GM12891 (cell line): ENCODE measurements at regions not wholly inside any gene's neighbourhood (a gene's known extent, or its start where the extent isn't known, plus 50 kb on each side); places are given as distances from the start of the nearest gene placed in this dataset.

Experiments used
- DNase-seq: peaks from one replicate; pipeline ENCODE4 v3.0.0; 2011; ENCODE audit warnings: low spot score; ENCODE audit not compliant: insufficient read length
- FAIRE-seq: peaks from 2 replicates; lab custom pipeline; 2011; peaks lifted over from hg19 to GRCh38; lab: Jason Lieb, UNC
- PAX5 ChIP-seq: IDR thresholded peaks from 2 replicates; pipeline ENCODE4 v1.6.1; 2011; ENCODE audit warnings: low read length, moderate library complexity, mild to moderate bottlenecking; ENCODE audit not compliant: insufficient read depth, severe bottlenecking
- POLR2A ChIP-seq: IDR thresholded peaks from 2 replicates; pipeline ENCODE4 v1.6.1; 2011; ENCODE audit warnings: low read depth, low read length, control low read depth
- POLR2AphosphoS5 ChIP-seq: IDR thresholded peaks from 2 replicates; pipeline ENCODE4 v1.6.1; 2011; ENCODE audit warnings: low read depth, low read length, control low read depth
- POU2F2 ChIP-seq: IDR thresholded peaks from 2 replicates; pipeline ENCODE4 v1.6.1; 2011; ENCODE audit warnings: low read depth, mild to moderate bottlenecking, control low read depth, low read length, moderate library complexity
- SPI1 ChIP-seq: IDR thresholded peaks from 2 replicates; pipeline ENCODE4 v1.6.1; 2011; ENCODE audit warnings: low read depth, low read length, control low read depth
- TAF1 ChIP-seq: IDR thresholded peaks from 2 replicates; pipeline ENCODE4 v1.6.1; 2011; ENCODE audit warnings: low read depth, low read length, control low read depth

DNA sequence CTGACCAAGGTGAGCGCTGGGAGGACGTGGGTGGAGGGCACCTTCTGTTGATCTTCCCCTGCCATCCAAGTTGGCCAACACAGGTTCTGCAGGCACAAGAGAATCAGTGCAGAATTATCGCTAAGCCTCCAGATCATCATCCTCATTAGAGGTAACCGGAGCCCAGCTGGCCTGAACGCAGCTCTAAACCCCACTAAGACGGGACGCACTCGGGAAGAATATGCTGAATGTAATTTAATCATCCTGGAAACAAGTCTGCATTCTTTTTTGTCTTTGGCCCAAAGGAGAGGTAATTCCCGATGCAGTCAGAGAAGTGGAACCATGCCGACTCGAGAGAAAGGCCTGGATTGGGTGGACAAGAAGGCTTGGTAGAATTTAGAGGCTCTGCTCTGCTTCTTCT is 111.0 kb upstream of the GSC start:
- DNase-seq = no peak
- no peak for TF ChIP-seq POU2F2
- TF ChIP-seq PAX5 = no peak
- no peak for TF ChIP-seq SPI1
- TF ChIP-seq POLR2AphosphoS5 = no peak
- no peak for TF ChIP-seq TAF1
- no peak for TF ChIP-seq POLR2A
- FAIRE-seq = no peak

DNA sequence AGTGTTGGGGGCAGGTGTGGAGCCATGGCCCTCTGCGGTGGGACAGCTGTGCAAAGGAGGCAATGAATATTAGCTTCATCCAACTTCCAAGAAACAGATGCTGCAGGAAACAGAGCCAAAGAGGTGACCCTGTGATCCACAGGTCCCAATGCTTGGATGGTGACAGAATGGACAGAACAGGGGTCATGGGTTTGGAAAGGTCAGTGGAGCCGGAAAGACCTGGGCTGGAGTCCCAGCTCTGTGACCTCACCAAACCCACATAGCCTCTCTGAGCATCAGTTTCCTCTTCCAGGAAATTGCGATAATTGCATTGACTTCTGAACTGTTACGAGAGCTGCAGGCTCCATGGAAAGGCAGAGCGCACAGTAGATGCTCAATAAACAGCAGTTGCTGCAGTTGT is 110.2 kb upstream of the GSC start:
- no peak for TF ChIP-seq PAX5
- TF ChIP-seq POLR2AphosphoS5 = no peak
- TF ChIP-seq POLR2A = no peak
- no peak for TF ChIP-seq POU2F2
- no peak for TF ChIP-seq TAF1
- TF ChIP-seq SPI1 = no peak
- DNase-seq (no peak), FAIRE-seq (no peak)

DNA sequence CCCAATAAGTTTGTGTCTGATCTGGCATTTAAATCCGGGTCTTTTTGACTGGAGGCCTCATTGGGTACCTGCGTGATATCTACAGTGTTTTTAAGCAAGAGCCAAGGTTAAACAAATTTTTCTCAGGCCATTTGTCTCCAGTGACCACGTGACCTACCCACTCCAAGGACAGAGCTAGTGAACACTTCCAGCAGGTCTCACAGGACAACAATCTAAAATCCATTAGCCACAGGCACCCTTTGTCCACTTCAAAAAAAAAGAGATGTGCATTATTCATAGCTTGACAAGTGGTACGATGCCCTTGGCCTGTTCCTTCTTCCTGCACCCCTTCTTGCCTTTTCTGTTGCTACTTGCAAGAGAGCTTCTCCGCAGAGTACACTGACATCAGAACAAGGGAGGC is 109.6 kb upstream of the GSC start:
- FAIRE-seq = no peak
- no peak for DNase-seq
- no peak for TF ChIP-seq SPI1
- no peak for TF ChIP-seq POLR2A
- no peak for TF ChIP-seq POU2F2
- TF ChIP-seq PAX5 = no peak
- TF ChIP-seq TAF1 = no peak
- TF ChIP-seq POLR2AphosphoS5 = no peak

DNA sequence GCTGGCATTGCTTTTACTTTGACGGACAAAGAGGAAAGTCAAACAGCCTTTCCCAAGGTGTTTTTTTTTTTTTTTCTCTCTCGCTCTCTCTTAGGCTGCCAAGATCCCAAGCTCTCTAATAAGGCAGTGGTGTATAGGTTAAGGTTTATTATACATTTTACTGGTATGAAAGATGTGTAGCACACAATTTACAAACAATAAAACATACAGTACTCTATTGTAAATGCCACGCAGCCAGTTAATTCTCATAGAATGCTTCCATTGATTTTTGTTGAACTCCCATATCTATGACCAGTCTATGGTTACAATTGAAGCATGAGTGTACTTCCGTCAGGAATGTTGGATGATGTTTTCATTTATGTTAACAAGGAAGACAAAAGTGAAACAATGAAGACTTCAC is 106.4 kb upstream of the GSC start:
- TF ChIP-seq POU2F2 (no peak), PAX5 (no peak)
- no peak for DNase-seq

DNA sequence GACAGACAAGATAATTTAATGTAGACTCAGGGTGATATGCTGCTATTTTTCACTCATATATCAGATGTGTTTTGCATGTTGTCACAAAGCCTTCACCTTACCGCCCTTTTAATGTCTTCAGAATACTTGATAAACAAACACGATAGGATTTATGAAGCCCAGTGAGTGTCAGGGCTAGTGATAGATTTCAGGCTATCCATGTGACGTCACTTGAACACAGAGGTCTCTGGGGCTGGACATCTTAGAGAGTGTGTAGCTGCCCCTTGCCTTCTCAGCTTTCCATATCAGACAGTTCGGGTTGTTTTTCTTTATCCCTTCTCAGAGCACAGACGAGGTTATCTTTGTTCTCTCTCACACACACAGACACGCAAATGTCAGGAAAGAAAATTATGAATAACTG is 105.3 kb upstream of the GSC start:
- no peak for TF ChIP-seq POU2F2
- no peak for TF ChIP-seq TAF1
- TF ChIP-seq SPI1 = no peak
- TF ChIP-seq PAX5 = no peak
- TF ChIP-seq POLR2A = no peak
- TF ChIP-seq POLR2AphosphoS5 = no peak
- FAIRE-seq = no peak
- no peak for DNase-seq

More for the DNA sequence above, 106.4 kb upstream of the GSC start:
- FAIRE-seq = no peak

DNA sequence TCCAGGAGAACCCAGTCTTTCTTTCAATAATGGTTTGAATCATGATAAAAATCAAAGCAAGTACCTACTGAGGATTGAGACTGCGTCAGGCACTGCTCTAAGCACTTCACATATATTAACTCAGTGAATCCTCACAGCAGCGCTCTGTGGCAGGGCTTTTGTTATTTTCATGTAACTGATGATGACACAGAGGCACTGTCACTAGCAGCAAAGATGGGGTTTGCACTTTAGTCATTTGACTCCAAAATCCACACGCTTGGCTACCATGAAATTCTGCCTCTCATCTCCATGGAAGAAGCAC is 98.8 kb upstream of the GSC start:
- FAIRE-seq = no peak
- TF ChIP-seq SPI1 = no peak
- no peak for TF ChIP-seq PAX5
- no peak for TF ChIP-seq POLR2AphosphoS5
- no peak for TF ChIP-seq TAF1
- TF ChIP-seq POU2F2 = no peak
- no peak for TF ChIP-seq POLR2A
- DNase-seq = no peak

DNA sequence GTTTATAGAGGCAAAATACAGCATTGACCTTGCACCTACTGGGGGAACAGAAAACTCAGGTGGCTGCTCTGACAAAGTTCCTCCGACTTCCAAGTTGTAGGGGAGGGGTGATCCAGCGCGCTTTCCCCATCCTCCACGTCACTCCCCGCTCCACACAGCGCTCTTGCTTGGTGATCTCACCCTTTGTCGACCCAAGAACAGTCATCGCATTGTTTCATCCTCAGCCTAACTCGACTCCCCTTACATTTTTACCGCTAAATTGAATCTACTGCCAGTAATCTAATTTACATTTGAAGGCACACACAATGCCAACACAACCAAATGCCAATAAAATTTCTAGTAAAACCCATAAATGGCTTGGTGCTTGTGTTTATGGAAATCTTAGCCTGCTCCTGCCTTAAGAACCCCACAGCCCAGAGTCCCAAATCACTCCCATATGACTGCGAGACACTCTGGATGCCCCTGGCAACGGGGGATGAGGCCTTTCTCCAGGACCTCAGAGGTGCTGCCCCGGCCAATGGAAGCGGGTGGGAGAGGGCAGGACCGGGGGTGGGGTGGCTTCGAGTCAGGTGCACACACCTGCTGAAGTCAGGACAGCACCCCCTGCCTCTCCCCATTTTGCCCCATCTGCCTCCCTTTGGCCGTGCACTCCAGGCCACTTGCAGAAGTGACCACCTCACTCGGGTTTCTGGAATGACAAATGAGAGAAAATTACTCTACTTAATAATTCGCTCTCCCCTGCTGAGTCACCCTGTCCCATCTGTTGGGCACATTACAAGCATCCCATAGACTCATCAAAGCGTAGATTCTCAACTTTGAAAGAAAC is 98.2 kb upstream of the GSC start:
- DNase-seq (no peak), FAIRE-seq (no peak)
- TF ChIP-seq POLR2AphosphoS5 = no peak
- no peak for TF ChIP-seq SPI1
- TF ChIP-seq TAF1 = no peak
- no peak for TF ChIP-seq POLR2A
- TF ChIP-seq POU2F2 = no peak
- no peak for TF ChIP-seq PAX5

DNA sequence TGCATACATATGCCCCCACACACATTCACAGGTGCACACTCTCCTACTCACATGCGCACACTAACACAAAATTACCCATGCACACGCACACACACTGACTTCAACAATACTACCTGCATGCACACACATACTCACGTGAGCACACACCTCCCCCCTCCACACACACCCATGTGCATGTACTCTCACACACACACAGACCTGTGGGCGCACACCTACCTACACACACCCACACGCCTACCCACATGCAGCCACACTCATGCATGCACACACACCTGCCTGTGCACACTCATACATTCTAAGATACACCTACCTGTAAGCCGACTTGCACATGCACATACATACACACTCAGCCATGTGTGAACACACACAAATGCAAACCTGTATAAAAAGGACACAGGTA is 97.3 kb upstream of the GSC start:
- TF ChIP-seq PAX5 (no peak), POLR2A (no peak), SPI1 (no peak), POU2F2 (no peak), POLR2AphosphoS5 (no peak), TAF1 (no peak)
- no peak for DNase-seq
- no peak for FAIRE-seq

DNA sequence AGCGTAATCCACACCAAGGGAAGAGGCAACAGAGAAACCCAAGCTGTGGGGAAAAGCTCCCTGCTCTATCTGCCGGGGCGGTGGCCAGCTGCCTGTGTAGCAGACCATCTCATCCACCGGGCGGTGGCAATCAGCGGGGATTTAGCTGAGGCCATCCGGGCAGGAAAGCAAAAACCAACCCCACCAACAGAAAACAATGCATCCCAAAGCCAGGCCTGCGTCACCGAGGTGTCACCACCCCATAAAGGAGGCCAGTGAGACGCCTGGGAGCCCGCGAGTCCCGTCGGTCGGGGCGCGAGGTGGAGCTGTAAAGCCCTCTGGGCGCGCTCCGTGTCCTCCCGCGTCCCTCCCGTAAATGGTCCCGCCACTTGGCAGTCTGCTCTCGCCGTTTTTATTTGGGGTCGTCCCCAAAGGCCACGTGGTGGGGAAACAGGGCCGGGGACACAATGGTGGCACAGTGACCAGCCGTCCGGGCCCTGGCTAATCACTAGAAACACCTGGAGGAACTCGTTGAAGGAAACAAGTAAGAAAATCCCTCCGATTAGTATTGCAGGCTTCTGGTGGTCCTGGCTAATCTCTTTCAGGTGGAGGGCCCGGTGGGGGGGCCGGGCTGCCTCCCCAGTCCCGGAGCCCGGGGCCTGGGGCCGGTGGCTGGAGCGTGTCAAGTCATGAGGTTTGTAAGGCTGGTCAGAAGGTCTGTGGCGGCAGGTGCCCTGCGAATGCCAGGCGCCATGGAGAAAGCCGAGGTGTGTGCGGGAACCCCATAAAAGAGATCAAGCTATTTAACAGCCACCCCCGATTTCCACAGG is 94.7 kb upstream of the GSC start:
- TF ChIP-seq POLR2A (no peak), PAX5 (no peak), TAF1 (no peak), POU2F2 (no peak), POLR2AphosphoS5 (no peak), SPI1 (no peak)
- FAIRE-seq (no peak), DNase-seq (no peak)
